SH-SY5Y (cell line): ENCODE measurements at regions not wholly inside any gene's neighbourhood (a gene's known extent, or its start where the extent isn't known, plus 50 kb on each side); places are given as distances from the start of the nearest gene placed in this dataset.

ENCODE experiments used
- GATA2 ChIP-seq: IDR thresholded peaks from 2 replicates; pipeline ENCODE4 v1.6.1; 2011; ENCODE audit warnings: mild to moderate bottlenecking, low read depth, low read length
- GATA3 ChIP-seq: IDR thresholded peaks from 2 replicates; pipeline ENCODE4 v1.6.1; 2011; ENCODE audit warnings: low read depth, mild to moderate bottlenecking, low read length, moderate library complexity

DNA sequence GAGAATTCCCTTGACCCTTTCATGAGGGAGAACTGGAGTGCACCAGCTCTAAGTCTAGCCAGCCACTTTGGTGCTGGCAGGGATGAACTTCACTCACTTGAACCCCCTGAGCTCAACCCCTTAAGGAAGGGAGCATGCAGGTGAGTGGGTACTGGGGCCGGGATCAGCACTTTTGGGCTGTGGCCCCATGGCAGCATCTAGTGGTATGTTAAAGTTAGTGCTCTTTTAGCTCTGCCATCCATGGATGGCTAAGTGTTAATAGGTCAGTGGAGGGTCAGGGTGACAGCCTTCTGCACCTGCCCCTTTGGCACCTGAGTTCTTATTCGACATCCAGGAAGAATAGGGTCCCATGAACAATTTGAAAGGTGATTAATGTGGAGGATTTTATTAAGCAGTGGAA is 689.0 kb upstream of the FSHR start:
- TF ChIP-seq GATA2, result no peak
- no peak for TF ChIP-seq GATA3
